ENCODE measurements at regions not wholly inside any gene's neighbourhood (a gene's known extent, or its start where the extent isn't known, plus 50 kb on each side); places are given as distances from the start of the nearest gene placed in this dataset.

GRCh38 chr13:76720821-76721220 is 165.4 kb downstream of the KCTD12 start:
- no peaks in the 10 kb centered on the region for H3K36me3 ChIP-seq (ENCODE audit: control insufficient read depth in 1 of 2, insufficient read depth in 2 of 2, low read length in 2 of 2)
- no peak overlapping the region for H3K4me3 ChIP-seq (ENCODE audit: low read depth in 1 of 2, low read length in 2 of 2)
- no peaks in the 10 kb centered on the region for H3K27me3 ChIP-seq (ENCODE audit: control insufficient read depth in 1 of 2, insufficient read depth in 2 of 2, low read length in 2 of 2)
- H3K27ac ChIP-seq (ENCODE audit: low read depth, low read length), result no peak overlapping the region
- H3K4me1 ChIP-seq (ENCODE audit: control insufficient read depth in 1 of 2, insufficient read depth in 2 of 2, low read length in 2 of 2), result peaks cover 0 to 5% of the 10 kb centered on the region in 2 donors
- H3K9me3 ChIP-seq (ENCODE audit: control insufficient read depth in 1 of 2, low read length in 2 of 2), result no peaks in the 10 kb centered on the region
- H3K9ac ChIP-seq (ENCODE audit: low read depth in 1 of 2, low read length in 2 of 2), result no peak overlapping the region

- Histone ChIP-seq H3K27ac (ENCODE audit: low read depth, low read length) (no peak overlapping the region), H3K27me3 (ENCODE audit: control insufficient read depth in 1 of 2, insufficient read depth in 2 of 2, low read length in 2 of 2) (no peaks in the 10 kb centered on the region), H3K4me3 (ENCODE audit: low read depth in 1 of 2, low read length in 2 of 2) (no peak overlapping the region), H3K36me3 (ENCODE audit: control insufficient read depth in 1 of 2, insufficient read depth in 2 of 2, low read length in 2 of 2) (no peaks in the 10 kb centered on the region), H3K9ac (ENCODE audit: low read depth in 1 of 2, low read length in 2 of 2) (no peak overlapping the region), H3K4me1 (ENCODE audit: control insufficient read depth in 1 of 2, insufficient read depth in 2 of 2, low read length in 2 of 2) (peaks cover 0 to 3% of the 10 kb centered on the region in 2 donors), H3K9me3 (ENCODE audit: control insufficient read depth in 1 of 2, low read length in 2 of 2) (no peaks in the 10 kb centered on the region)
Measured at GRCh38 chr13:76720416-76720815, 165.8 kb downstream of the KCTD12 start.

- H3K4me1 ChIP-seq (ENCODE audit: control insufficient read depth in 1 of 2, insufficient read depth in 2 of 2, low read length in 2 of 2), result no peaks in the 10 kb centered on the region
- H3K36me3 ChIP-seq (ENCODE audit: control insufficient read depth in 1 of 2, insufficient read depth in 2 of 2, low read length in 2 of 2), result no peaks in the 10 kb centered on the region
- H3K4me3 ChIP-seq (ENCODE audit: low read depth in 1 of 2, low read length in 2 of 2), result no peak overlapping the region
- no peaks in the 10 kb centered on the region for H3K27me3 ChIP-seq (ENCODE audit: control insufficient read depth in 1 of 2, insufficient read depth in 2 of 2, low read length in 2 of 2)
- no peak overlapping the region for H3K9ac ChIP-seq (ENCODE audit: low read depth in 1 of 2, low read length in 2 of 2)
- no peak overlapping the region for H3K27ac ChIP-seq (ENCODE audit: low read depth, low read length)
- no peaks in the 10 kb centered on the region for H3K9me3 ChIP-seq (ENCODE audit: control insufficient read depth in 1 of 2, low read length in 2 of 2)
Measured at GRCh38 chr13:76719955-76720354, 166.2 kb downstream of the KCTD12 start.

- Histone ChIP-seq H3K27ac (ENCODE audit: low read depth, low read length) (no peak overlapping the region), H3K4me3 (ENCODE audit: low read depth in 1 of 2, low read length in 2 of 2) (no peak overlapping the region), H3K9me3 (ENCODE audit: control insufficient read depth in 1 of 2, low read length in 2 of 2) (no peaks in the 10 kb centered on the region), H3K4me1 (ENCODE audit: control insufficient read depth in 1 of 2, insufficient read depth in 2 of 2, low read length in 2 of 2) (no peaks in the 10 kb centered on the region), H3K36me3 (ENCODE audit: control insufficient read depth in 1 of 2, insufficient read depth in 2 of 2, low read length in 2 of 2) (no peaks in the 10 kb centered on the region), H3K27me3 (ENCODE audit: control insufficient read depth in 1 of 2, insufficient read depth in 2 of 2, low read length in 2 of 2) (no peaks in the 10 kb centered on the region), H3K9ac (ENCODE audit: low read depth in 1 of 2, low read length in 2 of 2) (no peak overlapping the region)
Measured at GRCh38 chr13:76717092-76717491, 169.1 kb downstream of the KCTD12 start.

- no peaks in the 10 kb centered on the region for H3K27me3 ChIP-seq (ENCODE audit: control insufficient read depth in 1 of 2, insufficient read depth in 2 of 2, low read length in 2 of 2)
- H3K36me3 ChIP-seq (ENCODE audit: control insufficient read depth in 1 of 2, insufficient read depth in 2 of 2, low read length in 2 of 2), result no peaks in the 10 kb centered on the region
- H3K4me1 ChIP-seq (ENCODE audit: control insufficient read depth in 1 of 2, insufficient read depth in 2 of 2, low read length in 2 of 2), result peaks cover 0 to 10% of the 10 kb centered on the region in 2 donors
- no peak overlapping the region for H3K4me3 ChIP-seq (ENCODE audit: low read depth in 1 of 2, low read length in 2 of 2)
- no peaks in the 10 kb centered on the region for H3K9me3 ChIP-seq (ENCODE audit: control insufficient read depth in 1 of 2, low read length in 2 of 2)
- H3K27ac ChIP-seq (ENCODE audit: low read depth, low read length), result no peak overlapping the region
- H3K9ac ChIP-seq (ENCODE audit: low read depth in 1 of 2, low read length in 2 of 2), result no peak overlapping the region
Measured at GRCh38 chr13:76715621-76716020, 170.6 kb downstream of the KCTD12 start.

- H3K4me1 ChIP-seq (ENCODE audit: control insufficient read depth in 1 of 2, insufficient read depth in 2 of 2, low read length in 2 of 2), result peaks cover 0 to 11% of the 10 kb centered on the region in 2 donors
- no peak overlapping the region for H3K4me3 ChIP-seq (ENCODE audit: low read depth in 1 of 2, low read length in 2 of 2)
- no peak overlapping the region for H3K27ac ChIP-seq (ENCODE audit: low read depth, low read length)
- H3K9ac ChIP-seq (ENCODE audit: low read depth in 1 of 2, low read length in 2 of 2), result no peak overlapping the region
- no peaks in the 10 kb centered on the region for H3K36me3 ChIP-seq (ENCODE audit: control insufficient read depth in 1 of 2, insufficient read depth in 2 of 2, low read length in 2 of 2)
- H3K9me3 ChIP-seq (ENCODE audit: control insufficient read depth in 1 of 2, low read length in 2 of 2), result no peaks in the 10 kb centered on the region
- H3K27me3 ChIP-seq (ENCODE audit: control insufficient read depth in 1 of 2, insufficient read depth in 2 of 2, low read length in 2 of 2), result no peaks in the 10 kb centered on the region
Measured at GRCh38 chr13:76715075-76715474, 171.1 kb downstream of the KCTD12 start.

GRCh38 chr13:76713280-76713679 is 172.9 kb downstream of the KCTD12 start:
- H3K4me1 ChIP-seq (ENCODE audit: control insufficient read depth in 1 of 2, insufficient read depth in 2 of 2, low read length in 2 of 2), result peaks cover 0 to 13% of the 10 kb centered on the region in 2 donors
- H3K4me3 ChIP-seq (ENCODE audit: low read depth in 1 of 2, low read length in 2 of 2), result no peak overlapping the region
- H3K36me3 ChIP-seq (ENCODE audit: control insufficient read depth in 1 of 2, insufficient read depth in 2 of 2, low read length in 2 of 2), result no peaks in the 10 kb centered on the region
- H3K9ac ChIP-seq (ENCODE audit: low read depth in 1 of 2, low read length in 2 of 2), result no peak overlapping the region
- H3K27me3 ChIP-seq (ENCODE audit: control insufficient read depth in 1 of 2, insufficient read depth in 2 of 2, low read length in 2 of 2), result no peaks in the 10 kb centered on the region
- H3K9me3 ChIP-seq (ENCODE audit: control insufficient read depth in 1 of 2, low read length in 2 of 2), result no peaks in the 10 kb centered on the region
- H3K27ac ChIP-seq (ENCODE audit: low read depth, low read length), result no peak overlapping the region

GRCh38 chr13:76711550-76712182 is 174.5 kb downstream of the KCTD12 start:
- Histone ChIP-seq H3K4me1 (ENCODE audit: control insufficient read depth in 1 of 2, insufficient read depth in 2 of 2, low read length in 2 of 2) (peaks cover 0 to 13% of the 10 kb centered on the region in 2 donors), H3K36me3 (ENCODE audit: control insufficient read depth in 1 of 2, insufficient read depth in 2 of 2, low read length in 2 of 2) (no peaks in the 10 kb centered on the region), H3K9ac (ENCODE audit: low read depth in 1 of 2, low read length in 2 of 2) (no peak overlapping the region), H3K27ac (ENCODE audit: low read depth, low read length) (no peak overlapping the region), H3K9me3 (ENCODE audit: control insufficient read depth in 1 of 2, low read length in 2 of 2) (no peaks in the 10 kb centered on the region), H3K4me3 (ENCODE audit: low read depth in 1 of 2, low read length in 2 of 2) (no peak overlapping the region), H3K27me3 (ENCODE audit: control insufficient read depth in 1 of 2, insufficient read depth in 2 of 2, low read length in 2 of 2) (no peaks in the 10 kb centered on the region)

GRCh38 chr13:76709851-76710250 is 176.4 kb downstream of the KCTD12 start:
- Histone ChIP-seq H3K4me3 (ENCODE audit: low read depth in 1 of 2, low read length in 2 of 2) (no peak overlapping the region), H3K36me3 (ENCODE audit: control insufficient read depth in 1 of 2, insufficient read depth in 2 of 2, low read length in 2 of 2) (no peaks in the 10 kb centered on the region), H3K27ac (ENCODE audit: low read depth, low read length) (no peak overlapping the region), H3K4me1 (ENCODE audit: control insufficient read depth in 1 of 2, insufficient read depth in 2 of 2, low read length in 2 of 2) (peaks cover 0 to 13% of the 10 kb centered on the region in 2 donors), H3K9me3 (ENCODE audit: control insufficient read depth in 1 of 2, low read length in 2 of 2) (no peaks in the 10 kb centered on the region), H3K9ac (ENCODE audit: low read depth in 1 of 2, low read length in 2 of 2) (no peak overlapping the region), H3K27me3 (ENCODE audit: control insufficient read depth in 1 of 2, insufficient read depth in 2 of 2, low read length in 2 of 2) (no peaks in the 10 kb centered on the region)

- no peaks in the 10 kb centered on the region for H3K27me3 ChIP-seq (ENCODE audit: control insufficient read depth in 1 of 2, insufficient read depth in 2 of 2, low read length in 2 of 2)
- H3K36me3 ChIP-seq (ENCODE audit: control insufficient read depth in 1 of 2, insufficient read depth in 2 of 2, low read length in 2 of 2), result no peaks in the 10 kb centered on the region
- no peak overlapping the region for H3K4me3 ChIP-seq (ENCODE audit: low read depth in 1 of 2, low read length in 2 of 2)
- H3K9ac ChIP-seq (ENCODE audit: low read depth in 1 of 2, low read length in 2 of 2), result no peak overlapping the region
- H3K9me3 ChIP-seq (ENCODE audit: control insufficient read depth in 1 of 2, low read length in 2 of 2), result no peaks in the 10 kb centered on the region
- no peak overlapping the region for H3K27ac ChIP-seq (ENCODE audit: low read depth, low read length)
- peaks cover 0 to 13% of the 10 kb centered on the region in 2 donors for H3K4me1 ChIP-seq (ENCODE audit: control insufficient read depth in 1 of 2, insufficient read depth in 2 of 2, low read length in 2 of 2)
Measured at GRCh38 chr13:76708138-76708688, 178.0 kb downstream of the KCTD12 start.

Measured in duodenal mucosa (tissue), 2 donors.